Neural progenitor cell (in vitro differentiated cells): ENCODE measurements at regions not wholly inside any gene's neighbourhood (a gene's known extent, or its start where the extent isn't known, plus 50 kb on each side); places are given as distances from the start of the nearest gene placed in this dataset.

ENCODE experiments used
- CTCF ChIP-seq: fragments of 200-600 bp; sonication (generic); IDR thresholded peaks from 2 replicates; pipeline ENCODE4 v1.5.1; 2017; ENCODE audit warnings: antibody characterized with exemption, mild to moderate bottlenecking
- EZH2phosphoT487 ChIP-seq: fragments of 200-600 bp; sonication (generic); IDR thresholded peaks from 2 replicates; pipeline ENCODE4 v1.6.1; 2017; ENCODE audit warnings: antibody characterized with exemption

GRCh38 chr21:25186273-25186672 is 421.0 kb downstream of the MRPL39 start:
- TF ChIP-seq CTCF: no peak
- TF ChIP-seq EZH2phosphoT487: no peak
